Heart left ventricle (tissue), 16 donors: ENCODE measurements at regions not wholly inside any gene's neighbourhood (a gene's known extent, or its start where the extent isn't known, plus 50 kb on each side); places are given as distances from the start of the nearest gene placed in this dataset.

Experiments used
- ATAC-seq, 4 donors: fragments of 200-7000 bp; cut with Tn5 transposase; one replicate each; pipeline ENCODE4 v1.9.1; 2020 to 2022; ENCODE audit warnings: moderate library complexity in 4 of 4, mild to moderate bottlenecking in 3 of 4, moderate number of reproducible peaks in 1 of 4
- DNase-seq, 5 donors: peaks; one replicate each; pipeline ENCODE4 v3.0.0-alpha.2; 2020
- H3K27ac ChIP-seq, 12 donors: fragments of 200-600 bp; sonication (generic) in 4 of 12; one replicate each; pipeline versions ENCODE4 v1.5.0 to v1.8.0; 2016 to 2022; ENCODE audit warnings: mild to moderate bottlenecking in 2 of 12
- H3K27me3 ChIP-seq, 9 donors: fragments of 200-600 bp; sonication (generic) in 2 of 9; one replicate each; pipeline versions ENCODE4 v1.5.1 to v1.8.0; 2016 to 2022; ENCODE audit warnings: mild to moderate bottlenecking in 3 of 9
- H3K36me3 ChIP-seq, 9 donors: fragments of 200-600 bp; sonication (generic) in 2 of 9; one replicate each; pipeline versions ENCODE4 v1.5.0 to v1.8.0; 2018 to 2022; ENCODE audit warnings: mild to moderate bottlenecking in 2 of 9
- H3K4me1 ChIP-seq, 12 donors: fragments of 200-600 bp; sonication (generic) in 4 of 12; one replicate each; pipeline versions ENCODE4 v1.5.0 to v1.8.0; 2016 to 2022; ENCODE audit warnings: mild to moderate bottlenecking in 3 of 12
- H3K4me3 ChIP-seq, 12 donors: fragments of 200-600 bp; sonication (generic) in 4 of 12; one replicate each; pipeline versions ENCODE4 v1.5.0 to v1.8.0; 2017 to 2022; ENCODE audit warnings: mild to moderate bottlenecking in 9 of 12, moderate library complexity in 4 of 12
- H3K9me3 ChIP-seq, 12 donors: fragments of 200-600 bp; sonication (generic) in 4 of 12; one replicate each; pipeline versions ENCODE4 v1.5.0 to v1.8.0; 2016 to 2022; ENCODE audit warnings: mild to moderate bottlenecking in 1 of 12
- POLR2A ChIP-seq, 2 donors: fragments of 450-650 bp; IDR thresholded peaks; one replicate each; pipeline ENCODE4 v1.6.1; 2017; ENCODE audit warnings: antibody characterized with exemption in 2 of 2, mild to moderate bottlenecking in 2 of 2, moderate library complexity in 2 of 2
- WGBS, 4 donors: extraction: QIAGEN DNeasy Blood & Tissue Kit in 2 of 4; methylation state at CpG; one replicate each; pipeline versions ENCODE4 v1.1.5 to v1.1.7; 2013 to 2018; 5-methylcytosine and 5-hydroxymethylcytosine counted together
- intact Hi-C, 10 donors: fragments of 100-400 bp; cut with DNase I; formaldehyde crosslinking; loops; one replicate each; pipeline versions ENCODE4 v1.11.1 to v1.14.2; 2022
- TF ChIP-seq, protein P1 (sequence below), 12 donors: fragments of 200-600 bp; sonication (generic) in 4 of 12; IDR thresholded peaks; one replicate each; pipeline versions ENCODE4 v1.5.0 to v1.8.0; 2018 to 2022; ENCODE audit warnings: antibody characterized with exemption in 12 of 12, mild to moderate bottlenecking in 5 of 12
- donor health status: ischemic (EF 13 %, LVEDD 7.1; RV severe dilation, severe dysfunction).
- donor health status: healthy with polysubstance abuse.
- donor health status: DM: no; HTN: yes; CAD: no.
- donor health status: DM: no; HTN: no; CAD: no.
- donor health status: ischemic (EF 25% LVEDD 6.9; RV normal size, moderate dysfunction).
- donor health status: ischemic (EF 25% LVEDD 5.7; RV mildly dilated, moderate dysfunction).
- donor health status: healthy.
- donor health status: DM: yes; HTN: yes; CAD: no.
- donor health status: ischemic (EF 35%, LVEDD 5.7; RV mildly dilated, moderate dysfunction).
- donor health status: nonischemic (EF 11% LVEDD 7.7; RV severe dilation, severe dysfunction).
- donor health status: DM: yes; HTN: yes; CAD: no.
- donor health status: PGD.
- donor health status: ischemic (EF 29% LVEDD 5.4; RV normal size, mild dysfunction).
- donor health status: nonischemic (EF 23%, LVEDD 6.1; RV moderate dilation, normal function).

DNA sequence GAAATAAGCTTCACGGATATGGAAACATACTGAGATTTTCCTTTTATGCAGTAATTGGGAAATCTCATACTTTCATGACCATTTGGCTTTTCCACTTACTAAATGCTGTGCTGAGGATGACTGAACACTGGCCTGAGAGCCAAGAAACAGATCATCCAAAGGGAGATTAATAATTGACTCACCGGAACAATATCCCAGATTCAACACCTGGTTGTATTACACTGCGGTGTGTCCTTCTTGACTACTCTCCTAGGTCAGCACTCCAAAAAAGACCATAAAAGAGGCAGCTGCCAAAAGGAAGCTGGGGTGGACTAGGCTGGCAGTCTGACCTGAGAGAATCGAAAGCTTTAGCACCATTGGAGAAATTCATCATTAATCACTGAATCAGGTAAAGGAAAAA is 469.1 kb downstream of the CBLN2 start:
- H3K27me3 ChIP-seq: no peaks in the 10 kb centered on the region
- H3K4me3 ChIP-seq: no peak overlapping the region
- no peaks in the 10 kb centered on the region for H3K36me3 ChIP-seq
- H3K27ac ChIP-seq: no peak overlapping the region
- no peak for TF ChIP-seq POLR2A (IDR thresholded peaks at IDR 0.05)
- TF ChIP-seq, protein P1, sequence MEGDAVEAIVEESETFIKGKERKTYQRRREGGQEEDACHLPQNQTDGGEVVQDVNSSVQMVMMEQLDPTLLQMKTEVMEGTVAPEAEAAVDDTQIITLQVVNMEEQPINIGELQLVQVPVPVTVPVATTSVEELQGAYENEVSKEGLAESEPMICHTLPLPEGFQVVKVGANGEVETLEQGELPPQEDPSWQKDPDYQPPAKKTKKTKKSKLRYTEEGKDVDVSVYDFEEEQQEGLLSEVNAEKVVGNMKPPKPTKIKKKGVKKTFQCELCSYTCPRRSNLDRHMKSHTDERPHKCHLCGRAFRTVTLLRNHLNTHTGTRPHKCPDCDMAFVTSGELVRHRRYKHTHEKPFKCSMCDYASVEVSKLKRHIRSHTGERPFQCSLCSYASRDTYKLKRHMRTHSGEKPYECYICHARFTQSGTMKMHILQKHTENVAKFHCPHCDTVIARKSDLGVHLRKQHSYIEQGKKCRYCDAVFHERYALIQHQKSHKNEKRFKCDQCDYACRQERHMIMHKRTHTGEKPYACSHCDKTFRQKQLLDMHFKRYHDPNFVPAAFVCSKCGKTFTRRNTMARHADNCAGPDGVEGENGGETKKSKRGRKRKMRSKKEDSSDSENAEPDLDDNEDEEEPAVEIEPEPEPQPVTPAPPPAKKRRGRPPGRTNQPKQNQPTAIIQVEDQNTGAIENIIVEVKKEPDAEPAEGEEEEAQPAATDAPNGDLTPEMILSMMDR (IDR thresholded peaks at IDR 0.05): no peak
- peaks cover 0 to 24% (median 6%) of the 10 kb centered on the region in 12 donors for H3K9me3 ChIP-seq
- intact Hi-C loops: no loop called here
- DNase-seq: no peak
- no peaks in the 10 kb centered on the region for H3K4me1 ChIP-seq
- WGBS, 4 donors: 85 to 91% (median 86%) methylated on average over 4 of the region's 4 CpGs
- no peak for ATAC-seq

DNA sequence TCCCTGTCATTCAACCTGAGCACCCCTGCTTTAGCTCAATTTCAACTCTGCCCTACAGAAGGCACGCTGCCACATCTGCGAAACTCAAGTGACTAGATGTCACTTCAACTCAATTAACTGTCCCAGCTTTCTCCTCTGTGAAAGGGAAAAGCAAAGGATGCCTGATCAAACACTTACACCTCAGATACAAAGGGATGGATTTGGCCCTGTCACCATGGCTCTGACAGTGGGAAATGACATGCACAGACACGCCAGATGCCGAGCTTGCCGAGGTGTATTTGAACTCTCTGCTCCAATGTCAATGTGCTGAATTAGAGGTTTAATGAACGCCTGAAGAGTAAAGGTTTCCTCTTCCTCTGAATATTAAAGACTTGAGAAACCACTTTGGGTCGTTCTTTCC is 481.1 kb downstream of the CBLN2 start:
- intact Hi-C loops: no loop called here
- H3K9me3 ChIP-seq: peaks cover 0 to 3% (median 0%) of the 10 kb centered on the region in 12 donors
- ATAC-seq: no peak
- H3K36me3 ChIP-seq: no peaks in the 10 kb centered on the region
- WGBS, 4 donors: 63 to 72% (median 66%) methylated on average over 7 of the region's 7 CpGs
- TF ChIP-seq, protein P1 (IDR thresholded peaks at IDR 0.05): no peak
- no peak for TF ChIP-seq POLR2A (IDR thresholded peaks at IDR 0.05)
- H3K27ac ChIP-seq: no peak overlapping the region
- H3K4me1 ChIP-seq: no peaks in the 10 kb centered on the region
- H3K27me3 ChIP-seq: no peaks in the 10 kb centered on the region
- DNase-seq: no peak
- no peak overlapping the region for H3K4me3 ChIP-seq

GRCh38 chr18:72058851-72059250 is 485.3 kb downstream of the CBLN2 start:
- no peak overlapping the region for H3K27ac ChIP-seq

DNA sequence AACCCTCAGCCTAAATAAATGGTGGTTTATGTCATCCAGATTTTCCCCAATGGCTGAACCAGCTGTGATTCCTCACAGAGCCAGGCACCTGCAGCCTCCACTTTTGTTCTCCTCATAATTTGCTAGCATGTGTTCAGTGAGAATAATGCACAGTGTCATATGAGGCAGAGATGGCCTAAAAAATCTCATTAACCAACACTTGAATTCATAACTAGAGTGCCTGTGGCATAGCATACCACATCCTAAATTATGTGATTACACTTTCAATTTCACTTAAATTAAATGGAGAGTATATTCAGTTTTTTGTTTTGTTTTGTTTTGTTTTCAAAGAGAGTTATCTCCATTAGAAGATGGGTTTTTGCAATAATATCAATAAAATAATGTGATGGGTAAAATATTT is 488.0 kb downstream of the CBLN2 start:
- H3K27ac ChIP-seq: no peak overlapping the region

More at GRCh38 chr18:72058851-72059250, 485.3 kb downstream of the CBLN2 start:
- no peaks in the 10 kb centered on the region for H3K27me3 ChIP-seq
- intact Hi-C loops: no loop called here
- no peaks in the 10 kb centered on the region for H3K4me1 ChIP-seq
- peaks cover 0 to 3% (median 0%) of the 10 kb centered on the region in 12 donors for H3K9me3 ChIP-seq
- no peak overlapping the region for H3K4me3 ChIP-seq
- WGBS, 4 donors: 84 to 89% (median 87%) methylated on average over 7 of the region's 7 CpGs
- DNase-seq (no peak), ATAC-seq (no peak)
- H3K36me3 ChIP-seq: no peaks in the 10 kb centered on the region
- TF ChIP-seq, protein P1 (IDR thresholded peaks at IDR 0.05): no peak
- TF ChIP-seq POLR2A (IDR thresholded peaks at IDR 0.05): no peak

More for the DNA sequence above, 488.0 kb downstream of the CBLN2 start:
- DNase-seq: no peak
- Histone ChIP-seq H3K4me3 (no peak overlapping the region), H3K4me1 (no peaks in the 10 kb centered on the region), H3K9me3 (no peaks in the 10 kb centered on the region), H3K36me3 (no peaks in the 10 kb centered on the region), H3K27me3 (no peaks in the 10 kb centered on the region)
- ATAC-seq: no peak
- no peak for TF ChIP-seq POLR2A (IDR thresholded peaks at IDR 0.05)
- TF ChIP-seq, protein P1 (IDR thresholded peaks at IDR 0.05): no peak
- intact Hi-C loops: no loop called here
